HG02610 (cell line): ENCODE measurements at regions not wholly inside any gene's neighbourhood (a gene's known extent, or its start where the extent isn't known, plus 50 kb on each side); places are given as distances from the start of the nearest gene placed in this dataset.
"Not testable (repeated sequence)": the region's sequence is repeated elsewhere in the genome, so short reads cannot be mapped to it uniquely, and the experiment has no call there.

Source experiments
- ATAC-seq: cut with Tn5 transposase; IDR thresholded peaks from one replicate; pipeline ENCODE4 v1.9.1; 2021; ENCODE audit warnings: mild to moderate bottlenecking, moderate library complexity; ENCODE audit not compliant: unreplicated experiment

GRCh38 chr10:64881257-64881656 is 1360.1 kb downstream of the REEP3 start:
- no peak for ATAC-seq

- ATAC-seq: no peak
These were observed 1375.4 kb downstream of the REEP3 start for GRCh38 chr10:64896582-64896981.

- ATAC-seq: not testable (repeated sequence)
These were observed 1385.1 kb downstream of the REEP3 start for GRCh38 chr10:64906311-64906710.

GRCh38 chr10:64924306-64924705 is 1403.1 kb downstream of the REEP3 start:
- ATAC-seq: not testable (repeated sequence)

GRCh38 chr10:64952042-64952441 is 1430.8 kb downstream of the REEP3 start:
- ATAC-seq: no peak

- ATAC-seq: no peak
These were observed 1435.2 kb downstream of the REEP3 start for GRCh38 chr10:64956441-64956840.

GRCh38 chr10:64959116-64959515 is 1437.9 kb downstream of the REEP3 start:
- ATAC-seq: no peak

GRCh38 chr10:64959883-64960282 is 1438.7 kb downstream of the REEP3 start:
- no peak for ATAC-seq

GRCh38 chr10:64973391-64973790 is 1452.2 kb downstream of the REEP3 start:
- no peak for ATAC-seq

GRCh38 chr10:64976150-64976549 is 1454.9 kb downstream of the REEP3 start:
- ATAC-seq: no peak

GRCh38 chr10:64977915-64978314 is 1456.7 kb downstream of the REEP3 start:
- ATAC-seq: no peak

GRCh38 chr10:64996886-64997285 is 1475.7 kb downstream of the REEP3 start:
- ATAC-seq: no peak

- no peak for ATAC-seq
These were observed 1489.6 kb downstream of the REEP3 start for GRCh38 chr10:65010845-65011244.

GRCh38 chr10:65017523-65017922 is 1496.3 kb downstream of the REEP3 start:
- no peak for ATAC-seq

- no peak for ATAC-seq
These were observed 1503.7 kb downstream of the REEP3 start for GRCh38 chr10:65024886-65025285.

- no peak for ATAC-seq
These were observed 1509.1 kb downstream of the REEP3 start for GRCh38 chr10:65030263-65030662.

GRCh38 chr10:65032867-65033769 is 1511.9 kb downstream of the REEP3 start:
- ATAC-seq: no peak

- no peak for ATAC-seq
These were observed 1512.8 kb downstream of the REEP3 start for GRCh38 chr10:65033957-65034356.

GRCh38 chr10:65040796-65041195 is 1519.6 kb downstream of the REEP3 start:
- ATAC-seq: no peak

GRCh38 chr10:65041307-65041706 is 1520.1 kb downstream of the REEP3 start:
- ATAC-seq: no peak

GRCh38 chr10:65042496-65042895 is 1521.3 kb downstream of the REEP3 start:
- no peak for ATAC-seq

GRCh38 chr10:65046831-65047230 is 1525.6 kb downstream of the REEP3 start:
- ATAC-seq: no peak

- ATAC-seq: not testable (repeated sequence)
These were observed 1530.9 kb downstream of the REEP3 start for GRCh38 chr10:65052111-65052510.
